Glutamatergic neuron (in vitro differentiated cells): ENCODE measurements at regions not wholly inside any gene's neighbourhood (a gene's known extent, or its start where the extent isn't known, plus 50 kb on each side); places are given as distances from the start of the nearest gene placed in this dataset.

ENCODE experiments used
- DNase-seq: peaks from one replicate; pipeline ENCODE4 v3.0.0; 2022
- H3K27ac Mint-ChIP-seq: one replicate; pipeline ENCODE4 v1.8.0; 2020; ENCODE audit warnings: mild to moderate bottlenecking, mixed read lengths, inconsistent platforms; ENCODE audit not compliant: unreplicated experiment
- H3K27me3 Mint-ChIP-seq: one replicate; pipeline ENCODE4 v1.8.0; 2020; ENCODE audit warnings: mild to moderate bottlenecking, moderate library complexity, mixed read lengths, inconsistent platforms; ENCODE audit not compliant: unreplicated experiment
- H3K36me3 Mint-ChIP-seq: one replicate; pipeline ENCODE4 v1.8.0; 2020; ENCODE audit warnings: mild to moderate bottlenecking, mixed read lengths, inconsistent platforms; ENCODE audit not compliant: unreplicated experiment
- H3K4me1 Mint-ChIP-seq: one replicate; pipeline ENCODE4 v1.8.0; 2020; ENCODE audit warnings: mild to moderate bottlenecking, low read depth, mixed read lengths, inconsistent platforms; ENCODE audit not compliant: unreplicated experiment
- H3K4me3 Mint-ChIP-seq: one replicate; pipeline ENCODE4 v1.8.0; 2020; ENCODE audit warnings: mild to moderate bottlenecking, mixed read lengths, inconsistent platforms; ENCODE audit not compliant: unreplicated experiment
- H3K9me3 Mint-ChIP-seq: one replicate; pipeline ENCODE4 v1.8.0; 2020; ENCODE audit warnings: mild to moderate bottlenecking, moderate library complexity, mixed read lengths, inconsistent platforms; ENCODE audit not compliant: unreplicated experiment
- TF ChIP-seq, protein P1 (sequence below): fragments of 200-600 bp; sonication (generic); IDR thresholded peaks from one replicate; pipeline ENCODE4 v1.5.0; 2021; ENCODE audit not compliant: partially characterized antibody, unreplicated experiment

DNA sequence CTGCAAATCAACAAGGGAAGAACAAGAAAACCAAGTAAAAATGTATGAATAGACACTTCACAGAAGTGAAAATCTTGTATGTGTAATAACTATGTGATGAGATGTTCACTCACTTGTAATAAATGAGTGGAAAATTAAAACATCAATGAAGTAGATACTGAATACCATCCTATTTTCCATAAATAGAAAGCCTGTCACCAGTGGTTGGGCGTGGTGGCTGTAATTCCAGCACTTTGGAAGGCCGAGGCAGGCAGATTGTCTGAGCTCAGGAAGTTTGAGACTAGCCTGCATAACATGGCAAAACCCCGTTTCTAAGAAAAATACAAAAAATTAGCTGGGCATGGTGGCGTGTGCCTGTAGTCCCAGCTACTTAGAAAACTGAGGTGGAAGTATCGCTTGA is 53.5 kb upstream of the SOD3 start:
- no peaks in the 10 kb centered on the region for H3K4me1 Mint-ChIP-seq
- TF ChIP-seq, protein P1, sequence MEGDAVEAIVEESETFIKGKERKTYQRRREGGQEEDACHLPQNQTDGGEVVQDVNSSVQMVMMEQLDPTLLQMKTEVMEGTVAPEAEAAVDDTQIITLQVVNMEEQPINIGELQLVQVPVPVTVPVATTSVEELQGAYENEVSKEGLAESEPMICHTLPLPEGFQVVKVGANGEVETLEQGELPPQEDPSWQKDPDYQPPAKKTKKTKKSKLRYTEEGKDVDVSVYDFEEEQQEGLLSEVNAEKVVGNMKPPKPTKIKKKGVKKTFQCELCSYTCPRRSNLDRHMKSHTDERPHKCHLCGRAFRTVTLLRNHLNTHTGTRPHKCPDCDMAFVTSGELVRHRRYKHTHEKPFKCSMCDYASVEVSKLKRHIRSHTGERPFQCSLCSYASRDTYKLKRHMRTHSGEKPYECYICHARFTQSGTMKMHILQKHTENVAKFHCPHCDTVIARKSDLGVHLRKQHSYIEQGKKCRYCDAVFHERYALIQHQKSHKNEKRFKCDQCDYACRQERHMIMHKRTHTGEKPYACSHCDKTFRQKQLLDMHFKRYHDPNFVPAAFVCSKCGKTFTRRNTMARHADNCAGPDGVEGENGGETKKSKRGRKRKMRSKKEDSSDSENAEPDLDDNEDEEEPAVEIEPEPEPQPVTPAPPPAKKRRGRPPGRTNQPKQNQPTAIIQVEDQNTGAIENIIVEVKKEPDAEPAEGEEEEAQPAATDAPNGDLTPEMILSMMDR = no peak
- H3K36me3 Mint-ChIP-seq = peaks cover 15% of the 10 kb centered on the region
- H3K4me3 Mint-ChIP-seq = no peak overlapping the region
- no peak overlapping the region for H3K27ac Mint-ChIP-seq
- H3K27me3 Mint-ChIP-seq = no peaks in the 10 kb centered on the region
- DNase-seq = no peak
- peaks cover 3% of the 10 kb centered on the region for H3K9me3 Mint-ChIP-seq

DNA sequence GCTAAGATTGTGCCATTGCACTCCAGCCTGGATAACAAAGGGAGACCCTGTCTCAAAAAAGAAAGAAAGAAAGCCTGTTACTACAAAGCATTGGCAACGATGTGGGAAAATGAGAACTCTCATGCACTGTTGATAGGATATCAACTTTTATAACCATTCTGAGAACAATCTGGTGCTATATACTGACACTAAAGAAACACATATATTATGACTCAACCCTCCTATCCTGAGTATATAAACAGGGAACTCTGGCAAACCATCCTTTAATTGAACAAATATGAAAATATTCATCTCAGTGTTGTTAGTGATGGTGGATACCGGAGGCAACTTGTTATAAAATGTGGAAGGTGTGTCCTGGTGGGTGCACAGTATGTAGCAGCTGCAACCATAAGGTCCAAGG is 53.0 kb upstream of the SOD3 start:
- Mint-ChIP-seq H3K4me3 (no peak overlapping the region), H3K36me3 (peaks cover 11% of the 10 kb centered on the region), H3K27me3 (no peaks in the 10 kb centered on the region), H3K9me3 (peaks cover 3% of the 10 kb centered on the region), H3K4me1 (no peaks in the 10 kb centered on the region), H3K27ac (no peak overlapping the region)
- no peak for DNase-seq
- TF ChIP-seq, protein P1 = no peak

DNA sequence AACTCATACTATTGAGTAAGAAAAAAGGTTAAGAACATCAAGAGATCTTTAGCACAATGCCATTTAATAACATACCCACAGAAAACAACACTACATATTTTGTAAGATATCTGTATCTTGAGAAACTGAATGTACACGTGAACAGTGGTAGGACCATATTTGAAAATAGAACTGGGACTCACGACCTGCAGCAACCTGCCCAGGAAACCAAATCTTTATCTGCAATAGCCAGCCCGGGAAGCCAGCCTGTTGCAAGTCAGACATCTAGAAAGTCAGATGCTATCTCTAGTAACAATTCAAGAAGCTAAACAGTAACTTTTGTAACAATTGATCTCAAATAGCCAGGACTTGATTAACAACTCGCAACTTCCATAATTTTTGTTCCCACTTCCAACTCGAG is 52.6 kb upstream of the SOD3 start:
- no peak for DNase-seq
- H3K9me3 Mint-ChIP-seq = peaks cover 3% of the 10 kb centered on the region
- TF ChIP-seq, protein P1 = no peak
- H3K4me1 Mint-ChIP-seq = no peaks in the 10 kb centered on the region
- no peak overlapping the region for H3K27ac Mint-ChIP-seq
- no peak overlapping the region for H3K4me3 Mint-ChIP-seq
- H3K27me3 Mint-ChIP-seq = no peaks in the 10 kb centered on the region
- peaks cover 6% of the 10 kb centered on the region for H3K36me3 Mint-ChIP-seq

DNA sequence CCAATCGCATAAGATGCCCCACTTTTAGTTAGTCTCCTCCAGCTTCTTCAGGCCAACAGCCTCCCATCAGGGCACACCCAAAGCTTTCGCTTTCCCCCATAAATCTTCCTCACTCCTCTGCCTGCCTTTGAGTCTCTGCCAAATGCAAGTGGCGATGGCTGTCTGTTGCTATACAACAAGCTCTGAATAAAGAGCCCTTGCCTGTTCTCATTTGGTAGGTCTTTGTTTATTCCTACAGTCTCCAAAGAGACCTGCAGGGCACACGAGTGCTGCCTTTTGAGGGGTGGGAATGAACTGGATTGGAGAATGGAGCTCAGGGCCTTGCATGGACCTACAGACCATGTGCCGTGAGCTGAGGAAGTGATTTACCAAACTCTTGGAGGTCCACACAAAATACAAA is 52.2 kb upstream of the SOD3 start:
- no peak overlapping the region for H3K27ac Mint-ChIP-seq
- no peaks in the 10 kb centered on the region for H3K4me1 Mint-ChIP-seq
- no peak for DNase-seq

DNA sequence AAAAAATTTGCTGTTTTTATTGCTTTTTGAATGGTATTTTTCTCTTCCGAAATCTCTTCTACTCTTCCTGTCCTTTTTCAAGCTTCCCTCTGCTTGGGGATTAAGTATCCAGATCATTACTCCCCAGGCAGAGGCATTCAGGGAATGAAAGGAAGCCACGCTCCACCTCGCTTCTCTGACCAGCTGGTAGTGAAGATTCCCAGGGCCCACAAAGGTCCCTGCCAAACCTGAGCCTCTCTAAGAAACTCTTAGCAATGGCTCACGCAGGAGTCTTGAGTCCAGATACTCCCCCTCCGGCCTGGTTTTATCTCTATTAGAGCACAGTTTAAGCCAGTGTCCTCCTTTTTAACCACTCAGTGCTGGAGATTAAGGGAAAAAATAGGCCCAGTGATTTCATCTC is 51.4 kb upstream of the SOD3 start:
- Mint-ChIP-seq H3K36me3 (no peaks in the 10 kb centered on the region), H3K27ac (no peak overlapping the region), H3K9me3 (peaks cover 3% of the 10 kb centered on the region), H3K4me3 (no peak overlapping the region), H3K4me1 (no peaks in the 10 kb centered on the region), H3K27me3 (no peaks in the 10 kb centered on the region)
- no peak for DNase-seq
- TF ChIP-seq, protein P1 = no peak

More for the DNA sequence above, 52.2 kb upstream of the SOD3 start:
- peaks cover 4% of the 10 kb centered on the region for H3K36me3 Mint-ChIP-seq
- no peaks in the 10 kb centered on the region for H3K27me3 Mint-ChIP-seq
- TF ChIP-seq, protein P1 = no peak
- H3K4me3 Mint-ChIP-seq = no peak overlapping the region
- H3K9me3 Mint-ChIP-seq = peaks cover 3% of the 10 kb centered on the region
